RCC 7860 (cell line): ENCODE measurements at regions not wholly inside any gene's neighbourhood (a gene's known extent, or its start where the extent isn't known, plus 50 kb on each side); places are given as distances from the start of the nearest gene placed in this dataset.
"Not testable (repeated sequence)": the region's sequence is repeated elsewhere in the genome, so short reads cannot be mapped to it uniquely, and the experiment has no call there.

ENCODE experiments used
- DNase-seq: peaks from one replicate; pipeline ENCODE4 v3.0.0-alpha.2; 2015; ENCODE audit warnings: low spot score
- FAIRE-seq: peaks from 2 replicates; lab custom pipeline; 2012; peaks lifted over from hg19 to GRCh38; lab: Jason Lieb, UNC

GRCh38 chr6:150299873-150300485 lies 68.8 kb upstream of the IYD start:
- FAIRE-seq: no peak
- DNase-seq: no peak

GRCh38 chr6:150301846-150302519 lies 66.8 kb upstream of the IYD start:
- FAIRE-seq: peak; percentile 83
- DNase-seq: peak; percentile 78

GRCh38 chr6:150302520-150303176 lies 66.2 kb upstream of the IYD start:
- FAIRE-seq (no peak), DNase-seq (no peak)

GRCh38 chr6:150303256-150303655 lies 65.6 kb upstream of the IYD start:
- FAIRE-seq: no peak
- DNase-seq: no peak

GRCh38 chr6:150304429-150304828 lies 64.4 kb upstream of the IYD start:
- FAIRE-seq: no peak
- DNase-seq: no peak

- no peak for FAIRE-seq
- no peak for DNase-seq
These were observed 62.5 kb upstream of the IYD start for GRCh38 chr6:150306290-150306689.

GRCh38 chr6:150307520-150307919 lies 61.3 kb upstream of the IYD start:
- no peak for FAIRE-seq
- no peak for DNase-seq

- no peak for FAIRE-seq
- DNase-seq: no peak
These were observed 59.8 kb upstream of the IYD start for GRCh38 chr6:150308812-150309645.

GRCh38 chr6:150310539-150310938 lies 58.3 kb upstream of the IYD start:
- FAIRE-seq (no peak), DNase-seq (no peak)

- not testable (repeated sequence) for FAIRE-seq, DNase-seq
These were observed 57.5 kb upstream of the IYD start for GRCh38 chr6:150311149-150311944.

- FAIRE-seq (no peak), DNase-seq (peak; percentile 7)
These were observed 56.4 kb upstream of the IYD start for GRCh38 chr6:150312395-150312794.

- FAIRE-seq (no peak), DNase-seq (no peak)
These were observed 55.8 kb upstream of the IYD start for GRCh38 chr6:150312844-150313584.

- DNase-seq (no peak), FAIRE-seq (no peak)
These were observed 55.0 kb upstream of the IYD start for GRCh38 chr6:150313781-150314180.

- DNase-seq (no peak), FAIRE-seq (no peak)
These were observed 54.3 kb upstream of the IYD start for GRCh38 chr6:150314230-150315188.

GRCh38 chr6:150315626-150316025 lies 53.2 kb upstream of the IYD start:
- FAIRE-seq (no peak), DNase-seq (no peak)

GRCh38 chr6:150316936-150317335 lies 51.9 kb upstream of the IYD start:
- DNase-seq: no peak
- FAIRE-seq: no peak
